H1 (cell line): ENCODE measurements at regions not wholly inside any gene's neighbourhood (a gene's known extent, or its start where the extent isn't known, plus 50 kb on each side); places are given as distances from the start of the nearest gene placed in this dataset.

Experiments used
- CTCF ChIA-PET: fragments of 300-600 bp; sonication (Branson Sonifier 250); formaldehyde crosslinking; loops from one replicate; lab custom pipeline; 2021; ENCODE audit not compliant: partially characterized antibody; lab: Charles Lee
- POLR2A ChIA-PET: fragments of 300-600 bp; sonication (Branson Sonifier 250); formaldehyde crosslinking; loops from one replicate; lab custom pipeline; 2021; ENCODE audit warnings: inconsistent platforms; ENCODE audit not compliant: partially characterized antibody; lab: Charles Lee
- DNase-seq, 2 experiments: peaks; one replicate each; pipeline versions ENCODE4 v3.0.0 to v3.0.0-alpha.2; 2010 to 2022; ENCODE audit warnings: low spot score in 2 of 2, low read depth in 1 of 2, mixed read lengths in 1 of 2
- FAIRE-seq: peaks from 2 replicates; lab custom pipeline; 2011; peaks lifted over from hg19 to GRCh38; lab: Jason Lieb, UNC
- H2AFZ ChIP-seq: 2 replicates; pipeline ENCODE4 v1.8.1; 2012; ENCODE audit warnings: low read length, inconsistent platforms
- H2AK5ac ChIP-seq: 2 replicates; pipeline ENCODE4 v1.6.1; 2013; ENCODE audit warnings: low read depth, low read length
- H2BK120ac ChIP-seq: replicated peaks from 2 replicates; pipeline ENCODE3; 2013; ENCODE audit warnings: low read depth, low read length, inconsistent platforms
- H2BK12ac ChIP-seq: 2 replicates; pipeline ENCODE4 v1.6.1; 2013; ENCODE audit warnings: low read depth, low read length
- H2BK15ac ChIP-seq: 2 replicates; pipeline ENCODE4 v1.6.1; 2013; ENCODE audit warnings: low read length
- H2BK20ac ChIP-seq: 2 replicates; pipeline ENCODE4 v1.6.1; 2013; ENCODE audit warnings: low read length
- H2BK5ac ChIP-seq: 2 replicates; pipeline ENCODE4 v1.6.1; 2013; ENCODE audit warnings: low read depth, low read length
- H3K14ac ChIP-seq: 2 replicates; pipeline ENCODE4 v1.6.1; 2013; ENCODE audit warnings: inconsistent platforms; ENCODE audit not compliant: insufficient read length
- H3K18ac ChIP-seq: 2 replicates; pipeline ENCODE4 v1.6.1; 2013; ENCODE audit warnings: low read length; ENCODE audit errors: extremely low read depth
- H3K23ac ChIP-seq: 2 replicates; pipeline ENCODE4 v1.6.1; 2013; ENCODE audit warnings: inconsistent platforms; ENCODE audit not compliant: insufficient read length
- H3K23me2 ChIP-seq: 2 replicates; pipeline ENCODE4 v1.6.1; 2013; ENCODE audit warnings: low read depth, low read length
- H3K27ac ChIP-seq: 2 replicates; pipeline ENCODE4 v1.6.1; 2011; ENCODE audit warnings: low read depth, low read length, inconsistent platforms
- H3K27me3 ChIP-seq, 4 experiments: replicated peaks in 1 of 4; 1 replicate in 1 of 4; 2 replicates in 3 of 4; pipeline versions ENCODE4 v1.6.1 to v1.8.1; 2011 to 2013; ENCODE audit warnings: low read length in 3 of 4, mild to moderate bottlenecking in 3 of 4, inconsistent platforms in 2 of 4, mixed read lengths in 2 of 4, moderate library complexity in 1 of 4; ENCODE audit not compliant: control insufficient read depth in 3 of 4, insufficient read depth in 3 of 4; ENCODE audit errors: extremely low read depth in 1 of 4
- H3K36me3 ChIP-seq, 4 experiments: 2 replicates each; pipeline versions ENCODE4 v1.6.1 to v1.8.1; 2011 to 2013; ENCODE audit warnings: mild to moderate bottlenecking in 4 of 4, low read length in 3 of 4, moderate library complexity in 2 of 4, control low read depth in 1 of 4, inconsistent platforms in 1 of 4; ENCODE audit not compliant: insufficient read depth in 4 of 4, control insufficient read depth in 2 of 4
- H3K4ac ChIP-seq: replicated peaks from 2 replicates; pipeline ENCODE3; 2013; ENCODE audit warnings: low read length, low read depth, mixed read lengths, inconsistent platforms; ENCODE audit not compliant: insufficient read length
- H3K4me1 ChIP-seq, 4 experiments: replicated peaks in 1 of 4; 1 replicate in 1 of 4; 2 replicates in 3 of 4; pipeline versions ENCODE4 v1.6.1 to v1.8.1; 2011 to 2013; ENCODE audit warnings: low read length in 3 of 4, inconsistent platforms in 2 of 4, mixed read lengths in 1 of 4; ENCODE audit not compliant: insufficient read depth in 4 of 4, control insufficient read depth in 3 of 4
- H3K4me2 ChIP-seq, 2 experiments: 2 replicates each; pipeline versions ENCODE4 v1.6.1 to v1.8.1; 2011 to 2013; ENCODE audit warnings: low read depth in 2 of 2, low read length in 2 of 2, control low read depth in 1 of 2, inconsistent platforms in 1 of 2, mild to moderate bottlenecking in 1 of 2; ENCODE audit not compliant: insufficient read depth in 1 of 2
- H3K4me3 ChIP-seq, 4 experiments: fragments of 200-600, 300-600 bp in 1 of 4; sonication (generic), shearing (Covaris generic), sonication (Bioruptor Twin) in 1 of 4; 2 replicates each; pipeline versions ENCODE4 v1.5.1 to v1.8.1; 2011 to 2016; ENCODE audit warnings: low read length in 4 of 4, low read depth in 3 of 4, control low read depth in 2 of 4, inconsistent platforms in 2 of 4, mild to moderate bottlenecking in 2 of 4, mixed read lengths in 1 of 4, moderate library complexity in 1 of 4; ENCODE audit not compliant: insufficient read depth in 2 of 4; ENCODE audit errors: extremely low read depth in 1 of 4
- H3K56ac ChIP-seq: replicated peaks from 2 replicates; pipeline ENCODE3; 2013; ENCODE audit warnings: low read depth, mild to moderate bottlenecking, mixed read lengths, low read length, inconsistent platforms; ENCODE audit not compliant: insufficient read length
- H3K79me1 ChIP-seq: 2 replicates; pipeline ENCODE4 v1.6.1; 2013; ENCODE audit warnings: low read depth, low read length, control low read depth
- H3K79me2 ChIP-seq, 2 experiments: 2 replicates each; pipeline versions ENCODE4 v1.6.1 to v1.8.1; 2012 to 2013; ENCODE audit warnings: low read length in 2 of 2, mild to moderate bottlenecking in 2 of 2, inconsistent platforms in 1 of 2; ENCODE audit not compliant: insufficient read depth in 2 of 2, control insufficient read depth in 1 of 2
- H3K9ac ChIP-seq, 4 experiments: replicated peaks in 1 of 4; 1 replicate in 1 of 4; 2 replicates in 3 of 4; pipeline versions ENCODE4 v1.6.1 to v1.8.1; 2011 to 2013; ENCODE audit warnings: low read depth in 3 of 4, low read length in 3 of 4, control low read depth in 2 of 4, mild to moderate bottlenecking in 2 of 4, moderate library complexity in 2 of 4, inconsistent platforms in 1 of 4; ENCODE audit errors: extremely low read depth in 1 of 4
- H3K9me3 ChIP-seq, 2 experiments: 2 replicates each; pipeline versions ENCODE4 v1.6.1 to v1.8.1; 2012 to 2013; ENCODE audit warnings: mild to moderate bottlenecking in 2 of 2, moderate library complexity in 2 of 2, control low read depth in 1 of 2, inconsistent platforms in 1 of 2, low read depth in 1 of 2, low read length in 1 of 2, mixed read lengths in 1 of 2; ENCODE audit not compliant: insufficient read depth in 2 of 2
- H4K20me1 ChIP-seq, 2 experiments: replicated peaks in 1 of 2; 2 replicates each; pipeline versions ENCODE3 to v1.8.1; 2011 to 2013; ENCODE audit warnings: inconsistent platforms in 2 of 2, low read length in 2 of 2, mild to moderate bottlenecking in 1 of 2; ENCODE audit not compliant: insufficient read depth in 2 of 2, control insufficient read depth in 1 of 2
- H4K5ac ChIP-seq: 2 replicates; pipeline ENCODE4 v1.6.1; 2013; ENCODE audit warnings: low read length, low read depth, mixed read lengths, inconsistent platforms; ENCODE audit not compliant: insufficient read length
- H4K8ac ChIP-seq: 2 replicates; pipeline ENCODE4 v1.8.0; 2013; ENCODE audit warnings: mild to moderate bottlenecking, moderate library complexity, low read length, inconsistent platforms; ENCODE audit not compliant: insufficient read depth; ENCODE audit errors: extremely low read depth
- H4K91ac ChIP-seq: replicated peaks from 2 replicates; pipeline ENCODE3; 2013; ENCODE audit warnings: low read length, mixed read lengths, inconsistent platforms; ENCODE audit not compliant: insufficient read length
- CEBPB ChIP-seq: IDR thresholded peaks from 2 replicates; pipeline ENCODE4 v1.6.1; 2012; ENCODE audit warnings: low read depth, low read length
- POU5F1 ChIP-seq: IDR thresholded peaks from 2 replicates; pipeline ENCODE4 v1.6.1; 2011; ENCODE audit warnings: low read depth, mild to moderate bottlenecking, low read length, moderate library complexity
- SIX5 ChIP-seq: IDR thresholded peaks from 2 replicates; pipeline ENCODE4 v1.6.1; 2011; ENCODE audit warnings: mild to moderate bottlenecking, low read depth, low read length
- SP4 ChIP-seq: IDR thresholded peaks from 2 replicates; pipeline ENCODE4 v1.6.1; 2012; ENCODE audit warnings: low read length, inconsistent platforms
- TAF7 ChIP-seq: optimal IDR thresholded peaks from 2 replicates; pipeline ENCODE3; 2011; ENCODE audit warnings: low read depth, mild to moderate bottlenecking, inconsistent platforms, low read length, moderate library complexity, borderline replicate concordance
- WGBS, 2 experiments: shearing (Covaris generic) in 1 of 2; methylation state at CpG; one replicate each; pipeline versions ENCODE4 v1.1.6 to v1.1.7; 2013 to 2015; ENCODE audit warnings: low lambda C conversion rate in 2 of 2, mixed read lengths in 2 of 2, inconsistent platforms in 1 of 2, low coverage in 1 of 2, missing lambda C conversion rate in 1 of 2; ENCODE audit not compliant: insufficient replicate concordance in 2 of 2, insufficient coverage in 1 of 2, insufficient read length in 1 of 2; ENCODE audit errors: extremely low coverage in 1 of 2, missing lambda C conversion rate in 1 of 2; 5-methylcytosine and 5-hydroxymethylcytosine counted together

GRCh38 chr9:108270561-108270960, 585.2 kb downstream of the ACTL7B start:
- Histone ChIP-seq H3K14ac (no peak overlapping the region), H3K56ac (no peak overlapping the region), H2BK15ac (no peak overlapping the region), H3K4me1 (peaks cover 5 to 12% (median 7%) of the 10 kb centered on the region in 4 experiments; a peak in 5 of 7 replicates), H4K8ac (no peak overlapping the region), H2BK20ac (no peak overlapping the region), H2BK120ac (no peak overlapping the region), H4K91ac (no peak overlapping the region), H3K4ac (no peak overlapping the region), H2AK5ac (no peak overlapping the region), H3K18ac (no peak overlapping the region), H3K9ac (no peak overlapping the region), H4K20me1 (no peaks in the 10 kb centered on the region), H3K27me3 (no peaks in the 10 kb centered on the region), H4K5ac (no peak overlapping the region), H3K4me2 (no peak overlapping the region), H3K23me2 (no peaks in the 10 kb centered on the region), H2AFZ (no peak overlapping the region), H3K23ac (no peak overlapping the region), H3K36me3 (no peaks in the 10 kb centered on the region), H2BK12ac (no peak overlapping the region), H3K79me1 (no peaks in the 10 kb centered on the region), H3K79me2 (no peaks in the 10 kb centered on the region), H3K4me3 (no peak overlapping the region), H2BK5ac (no peak overlapping the region), H3K9me3 (no peaks in the 10 kb centered on the region), H3K27ac (no peak overlapping the region)
- TF ChIP-seq SIX5 (no peak), POU5F1 (no peak), TAF7 (no peak), SP4 (no peak), CEBPB (no peak)
- FAIRE-seq, result no peak
- WGBS, 2 experiments, result 100% methylated on average over 3 of the region's 3 CpGs; no CpG with 5 or more reads in 1 of the 2 experiments
- CTCF ChIA-PET, result interaction anchor here (1.4 to 3.0 kb wide), 5 partner anchors 9 to 845 kb away, joined by 4 to 13 read pairs (median 6); no protein-coding TSS in a partner anchor
- POLR2A ChIA-PET, result no interaction called here
- DNase-seq, result no peak
